ENCODE measurements at regions not wholly inside any gene's neighbourhood (a gene's known extent, or its start where the extent isn't known, plus 50 kb on each side); places are given as distances from the start of the nearest gene placed in this dataset.

GRCh38 chr18:7382328-7383001, 151.6 kb downstream of the LRRC30 start (continued):
- TF ChIP-seq ZBTB33 (IDR thresholded peaks at IDR 0.05; ENCODE audit: extremely low read depth, insufficient replicate concordance, low read length) (no peak), ZNF274 (IDR thresholded peaks at IDR 0.05; ENCODE audit: low read depth, low read length) (no peak), TCF7L2 (IDR thresholded peaks at IDR 0.05; ENCODE audit: borderline replicate concordance, extremely low read depth, insufficient read depth, insufficient read length) (no peak), ELF1 (IDR thresholded peaks at IDR 0.05; ENCODE audit: borderline replicate concordance, low read depth) (no peak), ZFX (IDR thresholded peaks at IDR 0.05) (no peak), JUND (IDR thresholded peaks at IDR 0.05) (no peak)

- CTCF ChIA-PET = no interaction called here
These were observed 152.4 kb downstream of the LRRC30 start for GRCh38 chr18:7383002-7383980.

More at GRCh38 chr18:7383002-7383980, 152.4 kb downstream of the LRRC30 start:
- no peak overlapping the region for H3K9ac ChIP-seq (ENCODE audit: low read length)
- H3K9me2 ChIP-seq (ENCODE audit: insufficient read depth) = no peaks in the 10 kb centered on the region
- no peak overlapping the region for H2AFZ ChIP-seq (ENCODE audit: low read depth, low read length, poor library complexity, severe bottlenecking)
- ChIA-PET RAD21 (ENCODE audit: low non-redundant PET in 1 of 2, low total read pairs in 2 of 2, uncharacterized antibody in 2 of 2, unreplicated experiment in 2 of 2) (no interaction called here), POLR2A (no interaction called here)
- H3K4me1 ChIP-seq (ENCODE audit: control insufficient read depth in 1 of 2, insufficient read depth in 2 of 2, low read length in 2 of 2) = no peaks in the 10 kb centered on the region
- no peak overlapping the region for H3K4me2 ChIP-seq (ENCODE audit: low read length)
- no peaks in the 10 kb centered on the region for H3K27me3 ChIP-seq (ENCODE audit: insufficient read depth, low read length)
- no peak overlapping the region for H3K4me3 ChIP-seq (replicated peaks in 1 of 2; ENCODE audit: low read depth in 1 of 2, low read length in 2 of 2)
- ATAC-seq (no peak), DNase-seq (ENCODE audit: low read depth, low spot score) (no peak)
- no peak overlapping the region for H3K27ac ChIP-seq (ENCODE audit: low read depth, low read length)
- no peaks in the 10 kb centered on the region for H4K20me1 ChIP-seq (ENCODE audit: insufficient read depth)
- intact Hi-C loops (cut with micrococcal nuclease) = no loop called here
- H3K79me2 ChIP-seq (ENCODE audit: insufficient read depth, low read length) = no peaks in the 10 kb centered on the region
- TF ChIP-seq EZH2 (IDR thresholded peaks at IDR 0.05) (no peak), ZNF274 (IDR thresholded peaks at IDR 0.05; ENCODE audit: low read depth, low read length) (no peak), RAD21 (IDR thresholded peaks at IDR 0.05; ENCODE audit: low read depth) (no peak), MAX (IDR thresholded peaks at IDR 0.05) (no peak), SIN3A (IDR thresholded peaks at IDR 0.05; ENCODE audit: low read depth) (no peak), FOSL1 (IDR thresholded peaks at IDR 0.05; ENCODE audit: low read depth) (no peak), CBX3 (IDR thresholded peaks at IDR 0.05; ENCODE audit: low read depth) (no peak), SP1 (IDR thresholded peaks at IDR 0.05; ENCODE audit: low read depth) (no peak), ZBTB33 (IDR thresholded peaks at IDR 0.05; ENCODE audit: extremely low read depth, insufficient replicate concordance, low read length) (no peak), POLR2A (IDR thresholded peaks at IDR 0.05; ENCODE audit: borderline replicate concordance, extremely low read depth, insufficient read depth, insufficient read length) (no peak), JUND (IDR thresholded peaks at IDR 0.05) (no peak), ELF1 (IDR thresholded peaks at IDR 0.05; ENCODE audit: borderline replicate concordance, low read depth) (no peak), YY1 (IDR thresholded peaks at IDR 0.05; ENCODE audit: extremely low read depth, insufficient replicate concordance, low read depth, low read length) (no peak), CEBPB (IDR thresholded peaks at IDR 0.05; ENCODE audit: low read depth) (no peak), EZH2phosphoT487 (IDR thresholded peaks at IDR 0.05; ENCODE audit: borderline replicate concordance) (no peak), POLR2AphosphoS5 (IDR thresholded peaks at IDR 0.05; ENCODE audit: low read depth, low read length) (no peak), ZFX (IDR thresholded peaks at IDR 0.05) (no peak)
- no peaks in the 10 kb centered on the region for H3K36me3 ChIP-seq (ENCODE audit: control insufficient read depth in 1 of 2, insufficient read depth in 2 of 2, low read length in 2 of 2)
- BruUV-seq (replicated peaks) = no TSS peak
- peaks cover 0 to 7% of the 10 kb centered on the region in 2 experiments; a peak in 2 of 4 replicates for H3K9me3 ChIP-seq (ENCODE audit: control insufficient read depth in 1 of 2, insufficient read depth in 1 of 2, low read depth in 1 of 2, low read length in 2 of 2)

Measured in HCT116 (cell line).